ENCODE measurements at regions not wholly inside any gene's neighbourhood (a gene's known extent, or its start where the extent isn't known, plus 50 kb on each side); places are given as distances from the start of the nearest gene placed in this dataset.
"Not testable (repeated sequence)": the region's sequence is repeated elsewhere in the genome, so short reads cannot be mapped to it uniquely, and the experiment has no call there.

- TF ChIP-seq CTCF (IDR thresholded peaks at IDR 0.05; ENCODE audit: poor library complexity); EZH2phosphoT487 (IDR thresholded peaks at IDR 0.05; ENCODE audit: low read depth, severe bottlenecking, unreplicated experiment): not testable (repeated sequence)
Observed at GRCh38 chr12:9293391-9293790, 85.2 kb upstream of the PZP start.
